GM18873 (cell line): ENCODE measurements at regions not wholly inside any gene's neighbourhood (a gene's known extent, or its start where the extent isn't known, plus 50 kb on each side); places are given as distances from the start of the nearest gene placed in this dataset.

ENCODE experiments used
- ATAC-seq: cut with Tn5 transposase; IDR thresholded peaks from one replicate; pipeline ENCODE4 v1.9.1; 2021; ENCODE audit warnings: mild to moderate bottlenecking, moderate library complexity, moderate number of reproducible peaks; ENCODE audit not compliant: unreplicated experiment, low FRiP score

GRCh38 chr1:235011599-235012435, 116.8 kb downstream of the TOMM20 start:
- peak; percentile 73 for ATAC-seq

GRCh38 chr1:235011064-235011598, 117.5 kb downstream of the TOMM20 start:
- ATAC-seq = no peak

GRCh38 chr1:235009561-235010306, 118.9 kb downstream of the TOMM20 start:
- ATAC-seq = no peak

- no peak for ATAC-seq
Measured at GRCh38 chr1:235009074-235009473, 119.6 kb downstream of the TOMM20 start.

- ATAC-seq = no peak
Measured at GRCh38 chr1:235008239-235008638, 120.4 kb downstream of the TOMM20 start.

GRCh38 chr1:235006816-235007215, 121.8 kb downstream of the TOMM20 start:
- no peak for ATAC-seq

- ATAC-seq = no peak
Measured at GRCh38 chr1:235006132-235006721, 122.4 kb downstream of the TOMM20 start.

GRCh38 chr1:235004840-235005391, 123.7 kb downstream of the TOMM20 start:
- ATAC-seq = no peak

GRCh38 chr1:235004276-235004675, 124.4 kb downstream of the TOMM20 start:
- ATAC-seq = no peak

- ATAC-seq = no peak
Measured at GRCh38 chr1:235002706-235003300, 125.8 kb downstream of the TOMM20 start.

- no peak for ATAC-seq
Measured at GRCh38 chr1:234999513-234999940, 129.1 kb downstream of the TOMM20 start.

- no peak for ATAC-seq
Measured at GRCh38 chr1:234997896-234998741, 130.5 kb downstream of the TOMM20 start.

- ATAC-seq = no peak
Measured at GRCh38 chr1:234997201-234997895, 131.3 kb downstream of the TOMM20 start.

- no peak for ATAC-seq
Measured at GRCh38 chr1:234996245-234996757, 132.3 kb downstream of the TOMM20 start.

GRCh38 chr1:234994436-234995295, 134.0 kb downstream of the TOMM20 start:
- ATAC-seq = no peak

GRCh38 chr1:234992065-234992464, 136.6 kb downstream of the TOMM20 start:
- no peak for ATAC-seq

- no peak for ATAC-seq
Measured at GRCh38 chr1:234990874-234991801, 137.5 kb downstream of the TOMM20 start.
